GM18951 (cell line): ENCODE measurements at regions not wholly inside any gene's neighbourhood (a gene's known extent, or its start where the extent isn't known, plus 50 kb on each side); places are given as distances from the start of the nearest gene placed in this dataset.

ENCODE experiments used
- POLR2A ChIP-seq: IDR thresholded peaks from 4 replicates; pipeline ENCODE4 v1.6.1; 2011; ENCODE audit warnings: mild to moderate bottlenecking; ENCODE audit not compliant: insufficient read length, insufficient read depth; ENCODE audit errors: extremely low read depth
- in situ Hi-C: fragments of 300-500 bp; cut with MboI; formaldehyde crosslinking; loops from one replicate; pipeline ENCODE4 v1.12.0; 2022; ENCODE audit warnings: low sequenced_read_pairs, mixed read lengths, inconsistent platforms; ENCODE audit not compliant: unreplicated experiment

- TF ChIP-seq POLR2A: no peak
- in situ Hi-C loops: no loop called here
These were observed 673.2 kb downstream of the CDH18 start for GRCh38 chr5:19314840-19315239.

GRCh38 chr5:19319252-19319651 lies 668.7 kb downstream of the CDH18 start:
- no peak for TF ChIP-seq POLR2A
- in situ Hi-C loops: no loop called here

DNA sequence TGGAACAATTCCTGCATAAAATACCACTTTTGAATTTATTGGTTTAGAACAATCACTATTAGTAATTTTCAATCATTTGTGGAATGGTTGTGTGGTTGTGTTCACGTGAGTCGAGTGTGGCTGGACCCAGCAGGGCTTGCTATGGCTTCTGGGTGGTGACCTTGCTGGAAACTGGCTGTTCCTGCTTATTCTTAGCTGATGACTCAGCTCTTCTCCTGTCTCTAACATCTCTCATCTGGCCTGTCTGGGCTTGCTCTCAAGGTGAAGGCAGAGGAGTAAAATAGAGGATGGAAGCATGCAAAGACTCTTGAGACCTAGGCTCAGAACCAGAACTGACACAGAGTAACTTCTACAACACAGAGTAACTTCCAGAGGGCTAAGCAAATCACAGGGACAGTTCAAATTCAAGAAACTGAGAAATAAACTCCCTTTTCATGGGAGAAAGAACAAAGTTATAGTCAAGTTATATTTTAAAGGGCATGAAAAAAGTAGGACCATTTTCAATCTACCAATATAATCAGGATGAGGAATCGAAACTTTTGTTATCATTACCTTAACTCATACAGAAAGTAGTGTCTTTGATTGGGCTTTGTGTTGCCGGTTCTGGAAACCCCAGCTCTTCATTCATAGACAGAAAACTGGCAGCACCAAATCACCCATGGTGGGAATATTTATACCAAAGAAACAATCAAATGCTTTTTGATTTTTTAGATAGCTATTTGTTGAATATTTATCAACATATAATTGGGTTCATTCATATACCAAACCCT lies 665.1 kb downstream of the CDH18 start:
- in situ Hi-C loops: no loop called here

DNA sequence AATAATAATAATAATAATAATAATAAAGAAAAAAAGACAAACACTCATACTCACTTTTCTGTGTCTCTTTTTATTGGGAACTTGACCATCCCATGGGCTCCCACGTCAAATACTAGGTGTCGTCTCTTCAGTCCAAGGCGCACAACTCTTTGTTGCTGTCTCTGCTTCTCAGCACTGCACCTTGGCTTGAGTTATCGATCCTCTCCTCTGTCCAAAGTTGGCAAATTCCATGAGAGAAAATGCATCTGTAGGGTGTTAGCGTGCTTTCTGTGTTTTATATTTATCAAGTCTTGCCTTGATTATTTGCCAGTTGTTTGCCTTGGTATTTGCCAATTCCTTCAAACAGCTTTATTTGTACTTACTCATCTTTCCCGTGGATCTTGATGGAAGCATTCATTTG lies 653.7 kb downstream of the CDH18 start:
- in situ Hi-C loops: no loop called here

More for the DNA sequence above, 665.1 kb downstream of the CDH18 start:
- TF ChIP-seq POLR2A: no peak

DNA sequence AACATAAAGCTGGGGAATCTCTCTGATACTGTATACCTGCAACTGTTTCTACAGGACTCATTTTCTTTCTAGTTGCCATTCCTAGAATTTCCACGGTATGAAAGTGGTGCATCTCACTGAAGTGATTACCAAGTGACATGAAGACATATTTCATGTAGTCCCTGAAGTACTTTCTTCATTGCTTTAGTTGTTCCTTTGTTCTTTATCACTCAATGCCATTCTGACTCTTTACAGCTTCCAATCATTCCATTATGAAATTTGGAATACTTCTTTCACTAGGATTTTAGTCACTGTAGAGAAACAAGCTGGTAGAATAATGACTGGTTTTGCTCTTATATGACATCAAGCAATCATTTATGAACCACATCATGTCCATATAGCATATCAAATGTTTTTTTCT lies 645.1 kb downstream of the CDH18 start:
- in situ Hi-C loops: no loop called here
- no peak for TF ChIP-seq POLR2A

More for the DNA sequence above, 653.7 kb downstream of the CDH18 start:
- no peak for TF ChIP-seq POLR2A

DNA sequence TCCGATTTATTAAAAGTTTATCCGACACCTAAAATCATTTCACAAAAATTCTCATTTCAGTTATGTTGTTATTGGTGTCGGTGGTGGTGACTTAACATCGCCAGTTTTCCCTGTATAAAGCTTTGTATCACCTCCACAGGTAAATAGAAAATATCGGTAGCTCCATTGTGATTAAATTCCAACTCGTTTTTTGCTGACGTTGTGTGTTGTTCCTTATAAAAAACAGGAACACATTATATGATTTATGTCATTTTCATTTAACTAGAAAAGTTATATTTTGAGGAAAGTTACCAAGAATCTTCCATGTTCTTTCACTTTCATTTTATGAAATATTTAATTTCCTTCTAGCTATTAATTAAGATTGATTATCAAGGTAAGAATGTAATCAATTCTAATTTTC lies 635.9 kb downstream of the CDH18 start:
- in situ Hi-C loops: no loop called here
- no peak for TF ChIP-seq POLR2A

GRCh38 chr5:19369048-19369447 lies 619.0 kb downstream of the CDH18 start:
- in situ Hi-C loops: no loop called here
- TF ChIP-seq POLR2A: no peak

GRCh38 chr5:19369561-19369960 lies 618.4 kb downstream of the CDH18 start:
- in situ Hi-C loops: no loop called here
- TF ChIP-seq POLR2A: no peak

DNA sequence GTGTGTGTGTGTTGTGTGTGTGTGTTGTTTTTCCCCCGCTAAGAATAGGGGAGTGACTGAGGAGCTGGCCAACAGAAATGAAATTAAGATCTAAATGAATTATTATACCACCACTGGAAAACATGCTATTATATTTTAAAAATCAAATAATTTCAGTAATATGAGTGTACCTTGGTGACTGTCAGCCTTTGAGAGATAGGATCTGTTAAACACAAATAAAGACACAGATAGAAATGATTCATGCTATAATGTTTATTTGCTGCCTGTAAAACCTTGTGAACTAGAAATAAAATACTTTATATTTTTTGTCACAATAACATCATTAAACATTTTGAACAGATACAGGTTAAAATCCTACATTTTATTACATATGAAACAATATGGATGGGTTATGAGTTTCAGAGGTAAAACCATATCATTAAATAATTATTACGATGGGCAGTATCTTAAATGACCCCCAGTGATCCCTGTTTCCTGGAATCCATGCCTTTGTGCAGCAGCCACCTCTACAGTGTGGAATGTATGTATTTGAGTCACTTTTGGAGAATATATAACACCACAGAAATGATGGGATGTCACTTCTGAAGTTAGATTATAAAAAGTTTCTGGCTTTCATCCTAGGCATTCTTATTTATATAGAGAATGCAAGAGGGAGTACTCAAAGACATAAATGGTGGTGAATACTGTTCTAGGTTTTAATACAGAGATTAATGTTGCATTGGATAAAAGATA lies 617.2 kb downstream of the CDH18 start:
- no peak for TF ChIP-seq POLR2A
- in situ Hi-C loops: no loop called here

DNA sequence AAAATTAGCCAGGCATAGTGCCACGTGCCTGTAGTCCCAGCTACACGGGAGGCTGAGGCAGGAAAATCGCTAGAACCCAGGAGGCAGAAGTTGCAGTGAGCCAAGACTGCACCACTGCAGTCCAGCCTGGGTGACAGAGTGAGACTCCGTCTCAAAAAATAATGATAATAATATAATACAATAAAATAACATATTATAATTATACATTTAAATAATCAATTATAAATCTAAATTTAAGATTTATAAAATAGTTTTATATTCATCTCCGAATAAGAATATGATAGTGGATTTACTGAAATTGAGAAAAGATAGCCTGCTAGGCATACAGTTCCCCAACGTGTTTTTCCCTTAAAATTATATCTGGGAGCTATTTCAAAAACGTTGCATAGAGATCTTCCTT lies 599.6 kb downstream of the CDH18 start:
- in situ Hi-C loops: no loop called here
- no peak for TF ChIP-seq POLR2A

DNA sequence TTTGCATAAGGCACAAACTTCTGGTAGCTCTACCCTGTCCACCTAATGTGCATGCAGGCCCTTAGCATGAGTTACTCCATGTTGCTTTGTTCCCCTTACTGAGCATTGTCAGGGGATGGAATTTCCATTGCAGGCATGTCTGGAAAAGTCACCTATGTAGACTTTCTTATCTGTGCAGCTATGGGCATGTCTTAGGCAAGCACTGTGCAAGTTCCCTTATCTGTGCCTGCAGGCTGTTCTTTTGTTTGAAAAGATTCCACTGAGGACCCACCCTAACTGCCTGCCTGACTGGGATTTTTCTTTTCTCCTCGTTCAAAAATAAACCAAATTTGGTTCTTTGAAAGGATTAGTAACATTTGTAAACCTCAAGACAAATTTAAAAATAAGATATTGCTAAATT lies 587.0 kb downstream of the CDH18 start:
- no peak for TF ChIP-seq POLR2A
- in situ Hi-C loops: no loop called here

DNA sequence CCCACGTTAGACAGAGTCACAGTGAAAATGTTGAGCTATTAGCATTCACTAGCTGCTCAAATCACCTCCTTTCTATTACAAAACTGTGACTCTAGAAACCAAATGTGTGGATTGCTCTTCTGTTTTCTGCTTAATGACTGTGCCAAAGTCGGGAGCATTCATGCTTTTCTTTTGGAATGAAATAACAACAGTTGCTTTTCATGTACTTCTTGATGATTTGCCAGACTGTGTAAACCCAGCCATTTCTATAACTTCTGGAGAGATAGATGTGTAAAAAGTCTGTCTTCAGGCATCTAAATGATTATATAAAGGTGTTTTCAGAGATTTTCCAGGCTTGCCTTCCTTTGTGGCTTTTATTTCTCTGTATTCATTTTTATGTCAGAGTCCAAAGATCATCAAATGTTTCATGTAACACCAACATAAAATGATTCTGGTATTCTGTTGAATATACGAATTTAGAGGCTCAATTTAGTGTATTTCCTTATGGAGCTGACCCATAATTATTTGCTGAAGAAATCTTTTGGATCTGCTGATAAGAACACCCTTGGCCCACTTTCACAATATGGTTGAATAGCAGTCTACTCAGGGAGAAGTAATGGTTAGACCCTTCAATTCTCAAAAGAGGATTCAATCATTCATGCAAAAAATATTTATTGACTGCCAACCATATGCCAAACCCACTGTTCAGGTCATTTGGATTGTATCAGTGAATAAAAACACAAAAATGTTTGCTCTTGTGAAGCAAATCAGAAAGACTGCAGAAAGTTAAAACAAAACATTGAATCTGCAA lies 581.2 kb downstream of the CDH18 start:
- no peak for TF ChIP-seq POLR2A
- in situ Hi-C loops: no loop called here

GRCh38 chr5:19408149-19408548 lies 579.9 kb downstream of the CDH18 start:
- in situ Hi-C loops: no loop called here
- no peak for TF ChIP-seq POLR2A
